IMR-90 (cell line): ENCODE measurements at regions not wholly inside any gene's neighbourhood (a gene's known extent, or its start where the extent isn't known, plus 50 kb on each side); places are given as distances from the start of the nearest gene placed in this dataset.

ENCODE experiments used
- ATAC-seq: fragments of 200-7000 bp; cut with Tn5 transposase; 2 replicates; pipeline ENCODE4 v1.9.1; 2020; ENCODE audit warnings: low read depth, mild to moderate bottlenecking, moderate library complexity
- BruUV-seq: library from RNA; stranded (reverse); fragments of 400-500 nt; replicated peaks from 2 replicates; lab custom pipeline; 2021; lab: Mats Ljungman, UMichigan
- CTCF ChIA-PET: fragments of 300-600 bp; formaldehyde crosslinking; extraction: SDS; loops from one replicate; lab custom pipeline; 2021; ENCODE audit warnings: antibody characterized with exemption; lab: Yijun Ruan, JAX
- POLR2A ChIA-PET: fragments of 300-600 bp; sonication (Branson Sonifier 250); formaldehyde crosslinking; loops from one replicate; lab custom pipeline; 2022; ENCODE audit warnings: antibody characterized with exemption; ENCODE audit not compliant: unreplicated experiment; lab: Charles Lee
- DNase-seq: peaks from one replicate; pipeline ENCODE4 v3.0.0; 2013
- H2AFZ ChIP-seq: replicated peaks from 2 replicates; pipeline ENCODE3; 2013; ENCODE audit warnings: low read length, mild to moderate bottlenecking; ENCODE audit not compliant: poor library complexity
- H2AK5ac ChIP-seq: 2 replicates; pipeline ENCODE4 v1.6.1; 2013; ENCODE audit warnings: low read depth, low read length, inconsistent platforms
- H2AK9ac ChIP-seq: replicated peaks from 2 replicates; pipeline ENCODE3; 2013; ENCODE audit warnings: mild to moderate bottlenecking, low read depth, low read length, moderate library complexity; ENCODE audit not compliant: poor library complexity
- H2BK120ac ChIP-seq: 2 replicates; pipeline ENCODE4 v1.6.1; 2013; ENCODE audit warnings: low read depth, low read length, inconsistent platforms
- H2BK15ac ChIP-seq: 3 replicates; pipeline ENCODE4 v1.6.1; 2013; ENCODE audit warnings: low read depth, low read length, inconsistent platforms
- H2BK20ac ChIP-seq: 2 replicates; pipeline ENCODE4 v1.6.1; 2013; ENCODE audit warnings: low read depth, mild to moderate bottlenecking, inconsistent platforms, low read length, moderate library complexity
- H2BK5ac ChIP-seq: 2 replicates; pipeline ENCODE4 v1.6.1; 2013; ENCODE audit warnings: mild to moderate bottlenecking, low read depth, low read length, inconsistent platforms; ENCODE audit not compliant: poor library complexity, severe bottlenecking
- H3K14ac ChIP-seq: replicated peaks from 2 replicates; pipeline ENCODE4 v1.6.1; 2013; ENCODE audit warnings: low read depth, low read length, inconsistent platforms
- H3K18ac ChIP-seq: 2 replicates; pipeline ENCODE4 v1.6.1; 2013; ENCODE audit warnings: low read depth, low read length, control low read depth
- H3K23ac ChIP-seq: 2 replicates; pipeline ENCODE4 v1.6.1; 2013; ENCODE audit warnings: low read depth, low read length, inconsistent platforms
- H3K27ac ChIP-seq: 2 replicates; pipeline ENCODE4 v1.5.1; 2013; ENCODE audit warnings: mild to moderate bottlenecking, control low read depth, low read length; ENCODE audit not compliant: insufficient read depth
- H3K27me3 ChIP-seq: 2 replicates; pipeline ENCODE4 v1.6.1; 2013; ENCODE audit warnings: low read length; ENCODE audit not compliant: control insufficient read depth, insufficient read depth
- H3K36me3 ChIP-seq: 2 replicates; pipeline ENCODE4 v1.6.1; 2013; ENCODE audit warnings: low read length, mixed read lengths; ENCODE audit not compliant: control insufficient read depth, insufficient read depth
- H3K4ac ChIP-seq: 2 replicates; pipeline ENCODE4 v1.6.1; 2013; ENCODE audit warnings: low read depth, low read length, inconsistent platforms
- H3K4me1 ChIP-seq: 2 replicates; pipeline ENCODE4 v1.6.1; 2013; ENCODE audit warnings: low read length, mixed read lengths; ENCODE audit not compliant: control insufficient read depth, insufficient read depth
- H3K4me2 ChIP-seq: 2 replicates; pipeline ENCODE4 v1.6.1; 2013; ENCODE audit warnings: low read depth, mild to moderate bottlenecking, control low read depth, low read length, moderate library complexity
- H3K4me3 ChIP-seq: 2 replicates; pipeline ENCODE4 v1.5.1; 2013; ENCODE audit warnings: low read depth, mild to moderate bottlenecking, control low read depth, low read length, moderate library complexity; ENCODE audit not compliant: insufficient read depth
- H3K56ac ChIP-seq: 2 replicates; pipeline ENCODE4 v1.6.1; 2013; ENCODE audit warnings: low read length, inconsistent platforms; ENCODE audit not compliant: insufficient read depth; ENCODE audit errors: extremely low read depth
- H3K79me1 ChIP-seq, 2 experiments: 2 replicates each; pipeline ENCODE4 v1.6.1; 2013; ENCODE audit warnings: low read length in 2 of 2, inconsistent platforms in 1 of 2, low read depth in 1 of 2
- H3K9ac ChIP-seq: 2 replicates; pipeline ENCODE4 v1.6.1; 2013; ENCODE audit warnings: low read depth, low read length, control low read depth
- H3K9me1 ChIP-seq: 2 replicates; pipeline ENCODE4 v1.6.1; 2013; ENCODE audit warnings: low read length, inconsistent platforms; ENCODE audit not compliant: insufficient read depth
- H3K9me3 ChIP-seq: 2 replicates; pipeline ENCODE4 v1.6.1; 2013; ENCODE audit warnings: low read length; ENCODE audit not compliant: control insufficient read depth, insufficient read depth
- H4K20me1 ChIP-seq: 2 replicates; pipeline ENCODE4 v1.6.1; 2013; ENCODE audit warnings: low read length, inconsistent platforms; ENCODE audit not compliant: insufficient read depth
- H4K5ac ChIP-seq: 2 replicates; pipeline ENCODE4 v1.6.1; 2013; ENCODE audit warnings: mild to moderate bottlenecking, low read depth, low read length, control low read depth
- H4K8ac ChIP-seq, 2 experiments: 2 replicates each; pipeline ENCODE4 v1.6.1; 2013; ENCODE audit warnings: low read depth in 2 of 2, low read length in 2 of 2, control low read depth in 1 of 2, inconsistent platforms in 1 of 2
- H4K91ac ChIP-seq: 2 replicates; pipeline ENCODE4 v1.6.1; 2013; ENCODE audit warnings: low read depth, low read length, inconsistent platforms; ENCODE audit not compliant: insufficient read depth
- BHLHE40 ChIP-seq: fragments of 150-350 bp; IDR thresholded peaks from 2 replicates; pipeline ENCODE4 v1.6.1; 2016; ENCODE audit warnings: mild to moderate bottlenecking, low read depth, low read length
- CHD1 ChIP-seq: IDR thresholded peaks from 2 replicates; pipeline ENCODE4 v1.6.1; 2012; ENCODE audit warnings: low read depth, low read length, improper control_type of control experiment
- CTCF ChIP-seq: conservative IDR thresholded peaks from 2 replicates; pipeline ENCODE4 v1.5.1; 2012; ENCODE audit warnings: mild to moderate bottlenecking, low read depth, low read length, improper control_type of control experiment
- ELK1 ChIP-seq: fragments of 150-350 bp; IDR thresholded peaks from 2 replicates; pipeline ENCODE4 v1.6.1; 2016; ENCODE audit warnings: low read depth, mild to moderate bottlenecking, low read length, moderate library complexity, borderline replicate concordance
- FOS ChIP-seq: fragments of 150-350 bp; IDR thresholded peaks from 2 replicates; pipeline ENCODE4 v1.6.1; 2016; ENCODE audit warnings: low read depth, low read length
- MAFK ChIP-seq: IDR thresholded peaks from 2 replicates; pipeline ENCODE4 v1.6.1; 2012; ENCODE audit warnings: low read depth, low read length, improper control_type of control experiment
- MAZ ChIP-seq: IDR thresholded peaks from 2 replicates; pipeline ENCODE4 v1.6.1; 2012; ENCODE audit warnings: low read depth, mild to moderate bottlenecking, low read length, improper control_type of control experiment, moderate library complexity, borderline replicate concordance
- MXI1 ChIP-seq: IDR thresholded peaks from 2 replicates; pipeline ENCODE4 v1.6.1; 2012; ENCODE audit warnings: low read depth, mild to moderate bottlenecking, low read length, moderate library complexity, borderline replicate concordance
- NFE2L2 ChIP-seq: fragments of 150-350 bp; IDR thresholded peaks from 2 replicates; pipeline ENCODE4 v1.6.1; 2016; ENCODE audit warnings: low read depth, mild to moderate bottlenecking, low read length
- POLR2A ChIP-seq: IDR thresholded peaks from 2 replicates; pipeline ENCODE4 v1.6.1; 2012; ENCODE audit warnings: mild to moderate bottlenecking, low read depth, low read length
- RAD21 ChIP-seq: IDR thresholded peaks from 2 replicates; pipeline ENCODE4 v1.6.1; 2012; ENCODE audit warnings: low read length, improper control_type of control experiment
- RCOR1 ChIP-seq: IDR thresholded peaks from 2 replicates; pipeline ENCODE4 v1.6.1; 2012; ENCODE audit warnings: mild to moderate bottlenecking, low read length, improper control_type of control experiment; ENCODE audit not compliant: insufficient replicate concordance
- SMC3 ChIP-seq: fragments of 150-350 bp; IDR thresholded peaks from 2 replicates; pipeline ENCODE4 v1.6.1; 2016; ENCODE audit warnings: low read depth, mild to moderate bottlenecking, antibody characterized with exemption, low read length, moderate library complexity
- WGBS, 2 experiments: methylation state at CpG; one replicate each; pipeline versions ENCODE4 v1.1.5 to v1.1.7; 2013; ENCODE audit warnings: missing lambda C conversion rate in 2 of 2; ENCODE audit not compliant: insufficient read length in 1 of 2; ENCODE audit errors: extremely low coverage in 2 of 2; 5-methylcytosine and 5-hydroxymethylcytosine counted together
- dilution Hi-C: fragments of 300-500 bp; cut with HindIII; formaldehyde crosslinking; loops from one replicate; pipeline ENCODE4 v1.14.3; 2018; ENCODE audit warnings: low sequenced_read_pairs; ENCODE audit not compliant: unreplicated experiment
- in situ Hi-C: fragments of 300-500 bp; cut with MboI; formaldehyde crosslinking; loops from 3 replicates; pipeline ENCODE4 v1.14.3; 2019; ENCODE audit warnings: low sequenced_read_pairs, inconsistent platforms, mixed read lengths
- intact Hi-C: fragments of 100-400 bp; cut with micrococcal nuclease; formaldehyde crosslinking; loops from 2 replicates; pipeline ENCODE4 v1.10.0; 2022

GRCh38 chr20:19840111-19840710 lies 82.2 kb downstream of the RIN2 start:
- Histone ChIP-seq H3K56ac (no peak overlapping the region), H4K20me1 (no peaks in the 10 kb centered on the region), H2BK5ac (no peak overlapping the region), H3K79me1 (0 out of 4 replicates have a peak, but pooled peaks cover 0 to 6% of the 10 kb centered on the region in 2 experiments), H3K4me3 (no peak overlapping the region), H2AFZ (no peak overlapping the region), H3K27me3 (no peaks in the 10 kb centered on the region), H3K14ac (no peak overlapping the region), H3K9me3 (peaks cover 11% of the 10 kb centered on the region), H2AK9ac (no peak overlapping the region), H3K18ac (no peak overlapping the region), H3K27ac (no peak overlapping the region), H4K8ac (no peak overlapping the region), H2BK20ac (no peak overlapping the region), H3K9ac (no peak overlapping the region), H4K5ac (no peak overlapping the region), H4K91ac (no peak overlapping the region), H2BK15ac (no peak overlapping the region), H2AK5ac (no peak overlapping the region), H3K4me1 (no peaks in the 10 kb centered on the region), H3K23ac (no peak overlapping the region), H3K4ac (no peak overlapping the region), H3K4me2 (no peak overlapping the region), H3K36me3 (peaks cover 6% of the 10 kb centered on the region), H3K9me1 (no peaks in the 10 kb centered on the region), H2BK120ac (no peak overlapping the region)
- intact Hi-C loops (no loop called here), in situ Hi-C loops (no loop called here), dilution Hi-C loops (no loop called here)
- DNase-seq = no peak
- ATAC-seq = no peak
- TF ChIP-seq MXI1 (no peak), ELK1 (no peak), RCOR1 (no peak), MAFK (no peak), RAD21 (no peak), POLR2A (no peak), CHD1 (no peak), BHLHE40 (no peak), SMC3 (no peak), CTCF (no peak), FOS (no peak), MAZ (no peak), NFE2L2 (no peak)
- no TSS peak for BruUV-seq
- ChIA-PET POLR2A (no interaction called here), CTCF (no interaction called here)
- 84% methylated on average over 4 of the region's 7 CpGs; no CpG with 5 or more reads in 1 of the 2 experiments for WGBS, 2 experiments
